ENCODE measurements at regions not wholly inside any gene's neighbourhood (a gene's known extent, or its start where the extent isn't known, plus 50 kb on each side); places are given as distances from the start of the nearest gene placed in this dataset.
A peak's percentile ranks its signal among the peaks of the same experiment; 100 is the strongest.
"Not testable (repeated sequence)": the region's sequence is repeated elsewhere in the genome, so short reads cannot be mapped to it uniquely, and the experiment has no call there.

DNA sequence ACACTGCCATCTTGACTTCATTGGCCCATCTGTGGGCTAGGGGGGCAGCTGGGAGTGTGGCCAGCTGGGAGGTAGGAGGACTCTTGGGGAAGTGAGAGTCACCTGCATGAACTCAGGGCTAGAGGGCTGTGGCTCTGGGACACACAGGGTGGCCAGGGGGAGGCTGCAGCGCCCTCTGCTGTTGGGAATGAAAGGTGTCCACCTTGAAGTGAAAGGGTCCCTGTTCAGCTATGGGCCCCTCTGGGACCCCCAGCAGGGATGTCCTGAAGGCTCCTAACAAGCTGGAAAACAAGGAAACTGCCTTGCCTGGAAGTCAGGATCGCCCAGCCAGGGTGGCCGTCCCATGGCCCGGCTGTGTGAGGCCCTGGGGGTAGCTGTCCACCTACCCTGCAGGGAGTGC, 507.8 kb downstream of the FOXD4L4 start:
- H3K27ac Mint-ChIP-seq; H3K36me3 Mint-ChIP-seq; H3K4me1 Mint-ChIP-seq; H3K4me3 Mint-ChIP-seq; POLR2A ChIA-PET; H3K9me3 Mint-ChIP-seq; H3K27me3 ChIP-seq (ENCODE audit: insufficient read depth, low read length, poor library complexity, severe bottlenecking); CTCF ChIA-PET; H3K36me3 ChIP-seq (ENCODE audit: insufficient read depth, low read length); H3K4me1 ChIP-seq (ENCODE audit: insufficient read depth, low read length); H3K27ac ChIP-seq (ENCODE audit: low read depth, low read length); H3K9me3 ChIP-seq (ENCODE audit: low read length); H3K4me3 ChIP-seq (ENCODE audit: low read length); DNase-seq; H3K27me3 Mint-ChIP-seq: not testable (repeated sequence)

DNA sequence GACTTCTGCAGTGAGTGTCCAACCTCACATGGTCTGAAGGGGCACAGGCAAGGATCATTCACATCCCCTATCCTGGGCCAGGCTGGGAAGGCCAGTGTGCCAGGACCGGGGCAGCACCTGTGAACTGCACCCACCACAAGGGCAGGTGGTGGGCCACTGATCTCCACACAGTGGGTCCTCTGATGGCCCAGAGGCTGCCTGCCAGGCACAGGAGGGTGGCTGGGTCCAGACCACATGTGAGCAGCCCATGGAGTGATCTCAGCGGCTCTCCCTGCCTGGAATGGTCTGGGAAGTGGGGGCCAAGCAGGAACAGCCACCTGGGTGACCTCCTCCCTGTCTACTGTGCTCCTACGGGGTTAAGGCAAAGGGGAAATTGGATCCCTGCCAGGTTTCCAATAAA, 508.5 kb downstream of the FOXD4L4 start:
- DNase-seq; H3K27me3 ChIP-seq (ENCODE audit: insufficient read depth, low read length, poor library complexity, severe bottlenecking); H3K4me1 Mint-ChIP-seq; H3K27me3 Mint-ChIP-seq; H3K9me3 ChIP-seq (ENCODE audit: low read length); H3K27ac ChIP-seq (ENCODE audit: low read depth, low read length); H3K9me3 Mint-ChIP-seq; H3K36me3 Mint-ChIP-seq; POLR2A ChIA-PET; H3K4me1 ChIP-seq (ENCODE audit: insufficient read depth, low read length); H3K4me3 ChIP-seq (ENCODE audit: low read length); H3K36me3 ChIP-seq (ENCODE audit: insufficient read depth, low read length); H3K27ac Mint-ChIP-seq; H3K4me3 Mint-ChIP-seq; CTCF ChIA-PET: not testable (repeated sequence)

DNA sequence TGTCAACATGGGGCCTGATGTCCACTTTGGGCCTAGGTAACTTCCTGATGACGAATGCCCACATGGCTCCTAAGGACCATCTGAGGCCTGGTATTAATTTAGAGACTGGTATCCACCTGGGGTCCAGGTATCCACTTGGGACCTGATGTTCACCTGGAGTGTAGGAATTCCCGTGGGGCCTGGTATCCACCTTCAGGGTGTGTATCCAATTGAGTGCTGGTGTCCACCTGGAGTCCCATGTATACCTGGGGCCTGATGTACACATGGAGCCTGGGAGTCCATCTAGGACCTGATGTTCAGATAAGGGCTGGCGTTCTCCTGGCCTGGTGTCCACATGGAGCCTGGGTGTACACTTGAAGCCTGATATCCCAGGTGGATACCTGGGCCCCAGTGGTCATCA, 520.6 kb downstream of the FOXD4L4 start:
- H3K27ac ChIP-seq (ENCODE audit: low read depth, low read length); H3K36me3 ChIP-seq (ENCODE audit: insufficient read depth, low read length); H3K9me3 ChIP-seq (ENCODE audit: low read length); H3K4me3 Mint-ChIP-seq; DNase-seq; CTCF ChIA-PET; H3K4me1 ChIP-seq (ENCODE audit: insufficient read depth, low read length); H3K4me1 Mint-ChIP-seq; H3K27me3 ChIP-seq (ENCODE audit: insufficient read depth, low read length, poor library complexity, severe bottlenecking); H3K36me3 Mint-ChIP-seq; H3K27me3 Mint-ChIP-seq; POLR2A ChIA-PET; H3K9me3 Mint-ChIP-seq; H3K4me3 ChIP-seq (ENCODE audit: low read length); H3K27ac Mint-ChIP-seq: not testable (repeated sequence)

DNA sequence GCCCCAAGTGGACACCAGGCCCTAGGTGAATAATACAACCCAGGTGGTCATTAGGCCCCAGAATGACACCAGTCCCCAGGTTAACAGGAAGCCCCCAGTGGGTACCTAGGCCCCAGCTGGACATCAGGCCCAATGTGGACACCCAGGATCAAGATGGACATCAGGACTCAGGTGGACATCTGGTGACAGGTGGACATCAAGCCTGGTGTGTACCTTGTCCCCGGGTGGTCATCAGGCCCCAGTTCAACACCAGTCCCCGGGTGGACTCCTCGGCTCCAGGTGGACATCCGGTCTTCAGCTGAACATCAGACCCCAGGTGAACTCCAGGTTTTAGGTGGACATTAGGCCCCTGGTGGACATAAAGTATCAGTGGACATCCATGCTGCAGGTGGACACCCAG, 524.6 kb downstream of the FOXD4L4 start:
- H3K4me1 Mint-ChIP-seq; H3K27ac Mint-ChIP-seq; DNase-seq; H3K4me3 ChIP-seq (ENCODE audit: low read length); H3K9me3 ChIP-seq (ENCODE audit: low read length); H3K27ac ChIP-seq (ENCODE audit: low read depth, low read length); H3K27me3 Mint-ChIP-seq; H3K9me3 Mint-ChIP-seq; H3K4me1 ChIP-seq (ENCODE audit: insufficient read depth, low read length); POLR2A ChIA-PET; CTCF ChIA-PET; H3K36me3 Mint-ChIP-seq; H3K27me3 ChIP-seq (ENCODE audit: insufficient read depth, low read length, poor library complexity, severe bottlenecking); H3K4me3 Mint-ChIP-seq; H3K36me3 ChIP-seq (ENCODE audit: insufficient read depth, low read length): not testable (repeated sequence)

DNA sequence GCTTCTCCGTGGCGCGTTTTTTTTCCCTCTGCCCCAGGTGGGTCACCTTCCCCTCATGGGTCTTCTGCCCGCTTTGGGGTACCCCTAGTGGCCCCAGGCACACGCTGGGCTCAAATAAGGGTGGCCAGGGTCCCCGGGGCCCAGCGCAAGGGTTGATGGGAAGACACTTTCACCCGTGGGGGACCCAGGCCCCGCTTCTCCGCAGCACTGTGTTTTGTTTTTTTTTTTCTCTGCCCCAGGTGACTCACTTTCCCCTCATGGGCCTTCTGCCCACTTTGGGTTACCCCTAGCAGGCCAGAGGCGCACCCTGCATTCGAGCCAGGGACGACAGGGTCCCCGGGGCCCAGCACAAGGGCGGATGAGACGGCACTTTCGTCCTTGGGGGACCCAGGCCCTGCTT, 526.7 kb downstream of the FOXD4L4 start:
- H3K4me3 Mint-ChIP-seq; H3K9me3 ChIP-seq (ENCODE audit: low read length); H3K27ac Mint-ChIP-seq; CTCF ChIA-PET; H3K4me3 ChIP-seq (ENCODE audit: low read length); H3K27ac ChIP-seq (ENCODE audit: low read depth, low read length); H3K4me1 Mint-ChIP-seq; H3K36me3 Mint-ChIP-seq; H3K36me3 ChIP-seq (ENCODE audit: insufficient read depth, low read length); H3K27me3 Mint-ChIP-seq; H3K9me3 Mint-ChIP-seq; H3K27me3 ChIP-seq (ENCODE audit: insufficient read depth, low read length, poor library complexity, severe bottlenecking); H3K4me1 ChIP-seq (ENCODE audit: insufficient read depth, low read length); POLR2A ChIA-PET; DNase-seq: not testable (repeated sequence)

DNA sequence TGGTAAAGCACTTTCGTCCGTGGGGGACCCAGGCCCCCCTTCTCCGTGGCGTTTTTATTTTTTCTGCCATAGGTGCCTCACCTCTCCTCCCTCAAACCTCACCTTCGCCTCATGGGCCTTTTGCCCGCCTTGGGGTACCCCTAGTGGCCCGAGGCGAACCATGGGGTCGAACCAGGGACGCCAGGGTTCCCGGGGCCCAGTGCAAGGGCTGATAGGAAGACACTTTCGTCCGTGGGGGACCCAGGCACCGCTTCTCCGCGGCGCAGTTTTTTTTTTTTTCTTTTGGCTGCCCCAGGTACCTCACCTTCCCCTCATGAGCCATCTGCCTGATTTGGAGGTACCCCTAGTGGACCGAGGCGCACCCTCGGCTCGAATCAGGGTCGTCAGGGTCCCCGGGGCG, 527.8 kb downstream of the FOXD4L4 start:
- H3K27ac Mint-ChIP-seq = peak overlapping the region in 1 of 8 donors; percentile 68
- H3K27me3 ChIP-seq (ENCODE audit: insufficient read depth, low read length, poor library complexity, severe bottlenecking); H3K4me3 ChIP-seq (ENCODE audit: low read length); H3K36me3 ChIP-seq (ENCODE audit: insufficient read depth, low read length); CTCF ChIA-PET; POLR2A ChIA-PET; H3K9me3 ChIP-seq (ENCODE audit: low read length); H3K4me3 Mint-ChIP-seq; H3K27me3 Mint-ChIP-seq; H3K27ac ChIP-seq (ENCODE audit: low read depth, low read length); H3K4me1 ChIP-seq (ENCODE audit: insufficient read depth, low read length); H3K4me1 Mint-ChIP-seq; H3K9me3 Mint-ChIP-seq; H3K36me3 Mint-ChIP-seq: not testable (repeated sequence)
- DNase-seq = peak in 1 of 5 donors; percentile 42

DNA sequence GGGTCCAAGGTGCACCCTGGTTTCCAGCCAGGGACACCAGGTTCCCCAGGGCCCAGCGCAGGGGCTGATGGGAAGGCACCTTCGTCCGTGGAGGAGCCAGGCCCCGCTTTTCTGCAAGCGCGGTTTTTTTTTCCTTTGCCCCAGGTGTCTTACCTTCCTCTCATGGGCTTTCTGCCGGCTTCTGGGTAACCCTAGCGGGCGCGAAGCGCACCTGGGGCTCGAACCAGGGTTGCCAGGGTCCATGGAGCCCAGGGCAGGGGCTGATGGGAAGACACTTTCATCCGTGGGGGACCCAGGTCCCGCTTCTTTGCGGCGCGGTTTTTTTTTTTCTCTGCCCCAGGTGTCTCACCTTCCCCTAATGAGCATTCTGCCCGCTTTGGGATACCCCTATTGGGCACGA, 529.3 kb downstream of the FOXD4L4 start:
- peak in 2 of 5 donors; percentile 21 to 54 for DNase-seq
- H3K9me3 Mint-ChIP-seq; H3K9me3 ChIP-seq (ENCODE audit: low read length); H3K4me1 Mint-ChIP-seq; H3K4me3 ChIP-seq (ENCODE audit: low read length); H3K36me3 ChIP-seq (ENCODE audit: insufficient read depth, low read length); H3K27me3 Mint-ChIP-seq; H3K36me3 Mint-ChIP-seq; CTCF ChIA-PET; H3K4me1 ChIP-seq (ENCODE audit: insufficient read depth, low read length); H3K27me3 ChIP-seq (ENCODE audit: insufficient read depth, low read length, poor library complexity, severe bottlenecking); POLR2A ChIA-PET; H3K27ac ChIP-seq (ENCODE audit: low read depth, low read length): not testable (repeated sequence)
- H3K27ac Mint-ChIP-seq = peak overlapping the region in 1 of 8 donors; percentile 54
- peak overlapping the region in 2 of 7 donors; percentile 18 to 53 for H3K4me3 Mint-ChIP-seq

DNA sequence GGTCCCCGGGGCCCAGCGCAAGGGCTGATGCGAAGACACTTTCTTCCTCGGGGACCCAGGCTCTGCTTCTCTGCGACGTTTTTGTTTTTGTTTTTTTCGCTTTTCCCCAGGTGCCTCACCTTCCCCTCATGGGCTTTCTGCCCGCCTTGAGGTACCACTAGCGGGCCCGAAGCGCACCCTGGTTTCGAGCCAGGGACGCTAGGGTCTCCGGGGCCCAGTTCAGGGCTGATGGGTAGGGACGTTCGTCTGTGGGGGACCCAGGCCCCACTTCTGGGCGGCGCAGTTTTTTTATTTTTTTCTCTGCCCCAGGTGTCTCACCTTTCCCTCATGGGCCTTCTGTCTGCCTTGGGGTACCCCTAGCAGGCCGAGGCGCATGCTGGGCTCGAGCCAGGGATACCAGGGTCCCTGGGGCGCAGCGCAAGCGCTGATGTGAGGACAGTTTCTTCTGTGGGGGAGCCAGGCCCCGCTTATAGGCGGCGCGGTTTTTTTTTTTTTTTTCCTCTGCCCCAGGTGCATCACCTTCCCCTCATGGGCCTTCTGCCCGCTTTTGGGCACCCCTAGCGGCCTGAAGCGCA, 530.0 kb downstream of the FOXD4L4 start:
- H3K4me3 ChIP-seq (ENCODE audit: low read length); DNase-seq; H3K36me3 Mint-ChIP-seq; H3K4me3 Mint-ChIP-seq; CTCF ChIA-PET; H3K4me1 Mint-ChIP-seq; H3K36me3 ChIP-seq (ENCODE audit: insufficient read depth, low read length); H3K27ac Mint-ChIP-seq; H3K27me3 Mint-ChIP-seq; H3K9me3 Mint-ChIP-seq; POLR2A ChIA-PET; H3K9me3 ChIP-seq (ENCODE audit: low read length); H3K27me3 ChIP-seq (ENCODE audit: insufficient read depth, low read length, poor library complexity, severe bottlenecking); H3K27ac ChIP-seq (ENCODE audit: low read depth, low read length); H3K4me1 ChIP-seq (ENCODE audit: insufficient read depth, low read length): not testable (repeated sequence)

DNA sequence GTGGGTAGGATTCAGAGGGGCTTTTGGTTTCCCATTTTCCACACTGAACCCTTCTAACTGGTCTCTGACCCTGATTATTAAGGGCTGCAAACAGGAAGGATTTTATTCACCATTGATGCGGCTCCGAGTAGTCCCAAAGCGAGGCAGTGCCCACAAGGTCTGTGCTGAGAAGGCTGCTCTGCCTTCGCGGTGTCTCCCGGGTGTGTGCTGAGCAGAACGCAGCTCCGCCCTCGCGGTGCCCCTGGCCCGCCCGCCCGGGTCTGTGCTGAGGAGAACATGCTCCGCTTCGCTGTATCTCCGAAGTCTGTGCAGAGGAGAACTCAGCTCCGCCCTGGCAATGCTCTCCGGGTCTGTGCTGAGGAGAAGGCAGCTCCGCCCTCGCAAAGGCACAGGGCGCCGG, 530.7 kb downstream of the FOXD4L4 start:
- H3K9me3 Mint-ChIP-seq; H3K4me3 ChIP-seq (ENCODE audit: low read length); H3K4me1 ChIP-seq (ENCODE audit: insufficient read depth, low read length); H3K27me3 ChIP-seq (ENCODE audit: insufficient read depth, low read length, poor library complexity, severe bottlenecking); H3K36me3 ChIP-seq (ENCODE audit: insufficient read depth, low read length); H3K36me3 Mint-ChIP-seq; CTCF ChIA-PET; H3K27me3 Mint-ChIP-seq; H3K27ac Mint-ChIP-seq; H3K4me1 Mint-ChIP-seq; POLR2A ChIA-PET; H3K9me3 ChIP-seq (ENCODE audit: low read length); H3K27ac ChIP-seq (ENCODE audit: low read depth, low read length): not testable (repeated sequence)
- DNase-seq = peak; percentile 10 to 75 (median 25)
- peak overlapping the region in 1 of 7 donors; percentile 40 for H3K4me3 Mint-ChIP-seq

Measured in CD8-positive, alpha-beta memory T cell (primary cell).